ENCODE measurements at regions not wholly inside any gene's neighbourhood (a gene's known extent, or its start where the extent isn't known, plus 50 kb on each side); places are given as distances from the start of the nearest gene placed in this dataset.

DNA sequence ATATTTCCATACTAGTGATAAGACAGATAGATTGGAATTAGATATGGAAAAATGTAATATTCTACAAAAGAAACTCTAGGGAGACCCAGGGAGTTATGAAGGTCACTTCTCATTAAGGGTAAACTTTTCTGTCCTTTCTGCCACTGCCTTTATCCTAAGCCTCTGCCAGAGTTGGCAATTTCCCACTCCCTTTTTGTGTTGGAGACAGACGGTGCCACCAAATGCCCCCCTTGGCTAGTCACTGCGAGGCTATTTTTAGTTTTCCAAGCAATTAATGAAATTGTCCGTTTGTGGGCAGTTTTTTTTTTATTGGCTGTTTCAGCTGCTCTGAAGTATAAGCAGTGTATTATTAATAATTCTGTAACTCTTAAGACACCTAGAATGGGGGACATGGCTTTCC, 67.6 kb upstream of the TENM4 start:
- WGBS, 2 experiments (ENCODE audit: extremely low coverage in 2 of 2, insufficient read length in 1 of 2): no CpG with 5 or more reads among the region's 3 CpGs
- H3K9me3 ChIP-seq (ENCODE audit: control insufficient read depth, insufficient read depth, low read length): no peaks in the 10 kb centered on the region
- H3K4me2 ChIP-seq (ENCODE audit: low read depth, low read length): no peak overlapping the region
- H2AK5ac ChIP-seq (ENCODE audit: low read depth, low read length): no peak overlapping the region
- BruUV-seq (replicated peaks): no TSS peak
- H3K14ac ChIP-seq (replicated peaks; ENCODE audit: low read depth, low read length): no peak overlapping the region
- no peak overlapping the region for H3K4me3 ChIP-seq (ENCODE audit: insufficient read depth, low read depth, low read length)
- H4K20me1 ChIP-seq (ENCODE audit: insufficient read depth, low read length): no peaks in the 10 kb centered on the region
- no peak overlapping the region for H3K27ac ChIP-seq (ENCODE audit: insufficient read depth, low read length)
- no peaks in the 10 kb centered on the region for H3K79me1 ChIP-seq (ENCODE audit: low read depth in 1 of 2, low read length in 2 of 2)
- DNase-seq (no peak), ATAC-seq (ENCODE audit: low read depth) (no peak)
- no peak overlapping the region for H3K4ac ChIP-seq (ENCODE audit: low read depth, low read length)
- no peak overlapping the region for H2BK5ac ChIP-seq (ENCODE audit: low read depth, low read length, poor library complexity, severe bottlenecking)
- H3K4me1 ChIP-seq (ENCODE audit: control insufficient read depth, insufficient read depth, low read length): no peaks in the 10 kb centered on the region
- H4K91ac ChIP-seq (ENCODE audit: insufficient read depth, low read depth, low read length): no peak overlapping the region
- H2AFZ ChIP-seq (replicated peaks; ENCODE audit: low read length, poor library complexity): no peak overlapping the region
- H3K56ac ChIP-seq (ENCODE audit: extremely low read depth, insufficient read depth, low read length): no peak overlapping the region
- no peak overlapping the region for H2BK20ac ChIP-seq (ENCODE audit: low read depth, low read length)
- dilution Hi-C loops (cut with HindIII; ENCODE audit: low sequenced_read_pairs, unreplicated experiment): no loop called here
- no peak overlapping the region for H2BK120ac ChIP-seq (ENCODE audit: low read depth, low read length)
- ChIA-PET POLR2A (ENCODE audit: unreplicated experiment) (no interaction called here), CTCF (no interaction called here)
- no peak overlapping the region for H3K9ac ChIP-seq (ENCODE audit: low read depth, low read length)
- H3K27me3 ChIP-seq (ENCODE audit: control insufficient read depth, insufficient read depth, low read length): peaks cover 15% of the 10 kb centered on the region
- TF ChIP-seq MXI1 (IDR thresholded peaks at IDR 0.05; ENCODE audit: borderline replicate concordance, low read depth, low read length): no peak
- TF ChIP-seq MAFK (IDR thresholded peaks at IDR 0.05; ENCODE audit: low read depth, low read length): no peak
- TF ChIP-seq NFE2L2 (IDR thresholded peaks at IDR 0.05; ENCODE audit: low read depth, low read length): no peak
- TF ChIP-seq RAD21 (IDR thresholded peaks at IDR 0.05; ENCODE audit: low read length): no peak
- no peak for TF ChIP-seq POLR2A (IDR thresholded peaks at IDR 0.05; ENCODE audit: low read depth, low read length)
- TF ChIP-seq, protein P1, sequence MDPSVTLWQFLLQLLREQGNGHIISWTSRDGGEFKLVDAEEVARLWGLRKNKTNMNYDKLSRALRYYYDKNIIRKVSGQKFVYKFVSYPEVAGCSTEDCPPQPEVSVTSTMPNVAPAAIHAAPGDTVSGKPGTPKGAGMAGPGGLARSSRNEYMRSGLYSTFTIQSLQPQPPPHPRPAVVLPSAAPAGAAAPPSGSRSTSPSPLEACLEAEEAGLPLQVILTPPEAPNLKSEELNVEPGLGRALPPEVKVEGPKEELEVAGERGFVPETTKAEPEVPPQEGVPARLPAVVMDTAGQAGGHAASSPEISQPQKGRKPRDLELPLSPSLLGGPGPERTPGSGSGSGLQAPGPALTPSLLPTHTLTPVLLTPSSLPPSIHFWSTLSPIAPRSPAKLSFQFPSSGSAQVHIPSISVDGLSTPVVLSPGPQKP (IDR thresholded peaks at IDR 0.05; ENCODE audit: borderline replicate concordance, low read depth, low read length): no peak
- TF ChIP-seq, protein P2, sequence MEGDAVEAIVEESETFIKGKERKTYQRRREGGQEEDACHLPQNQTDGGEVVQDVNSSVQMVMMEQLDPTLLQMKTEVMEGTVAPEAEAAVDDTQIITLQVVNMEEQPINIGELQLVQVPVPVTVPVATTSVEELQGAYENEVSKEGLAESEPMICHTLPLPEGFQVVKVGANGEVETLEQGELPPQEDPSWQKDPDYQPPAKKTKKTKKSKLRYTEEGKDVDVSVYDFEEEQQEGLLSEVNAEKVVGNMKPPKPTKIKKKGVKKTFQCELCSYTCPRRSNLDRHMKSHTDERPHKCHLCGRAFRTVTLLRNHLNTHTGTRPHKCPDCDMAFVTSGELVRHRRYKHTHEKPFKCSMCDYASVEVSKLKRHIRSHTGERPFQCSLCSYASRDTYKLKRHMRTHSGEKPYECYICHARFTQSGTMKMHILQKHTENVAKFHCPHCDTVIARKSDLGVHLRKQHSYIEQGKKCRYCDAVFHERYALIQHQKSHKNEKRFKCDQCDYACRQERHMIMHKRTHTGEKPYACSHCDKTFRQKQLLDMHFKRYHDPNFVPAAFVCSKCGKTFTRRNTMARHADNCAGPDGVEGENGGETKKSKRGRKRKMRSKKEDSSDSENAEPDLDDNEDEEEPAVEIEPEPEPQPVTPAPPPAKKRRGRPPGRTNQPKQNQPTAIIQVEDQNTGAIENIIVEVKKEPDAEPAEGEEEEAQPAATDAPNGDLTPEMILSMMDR (conservative IDR thresholded peaks at IDR 0.05; ENCODE audit: low read depth, low read length): no peak
- TF ChIP-seq, protein P3, sequence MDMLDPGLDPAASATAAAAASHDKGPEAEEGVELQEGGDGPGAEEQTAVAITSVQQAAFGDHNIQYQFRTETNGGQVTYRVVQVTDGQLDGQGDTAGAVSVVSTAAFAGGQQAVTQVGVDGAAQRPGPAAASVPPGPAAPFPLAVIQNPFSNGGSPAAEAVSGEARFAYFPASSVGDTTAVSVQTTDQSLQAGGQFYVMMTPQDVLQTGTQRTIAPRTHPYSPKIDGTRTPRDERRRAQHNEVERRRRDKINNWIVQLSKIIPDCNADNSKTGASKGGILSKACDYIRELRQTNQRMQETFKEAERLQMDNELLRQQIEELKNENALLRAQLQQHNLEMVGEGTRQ (IDR thresholded peaks at IDR 0.05; ENCODE audit: low read depth, low read length): no peak
- TF ChIP-seq FOS (IDR thresholded peaks at IDR 0.05; ENCODE audit: low read depth, low read length): no peak
- H2BK15ac ChIP-seq (ENCODE audit: low read depth, low read length): no peak overlapping the region
- in situ Hi-C loops (cut with MboI; ENCODE audit: low sequenced_read_pairs): no loop called here
- H3K18ac ChIP-seq (ENCODE audit: low read depth, low read length): no peak overlapping the region
- no peak overlapping the region for H4K8ac ChIP-seq (ENCODE audit: low read depth in 2 of 2, low read length in 2 of 2)
- no peak overlapping the region for H4K5ac ChIP-seq (ENCODE audit: low read depth, low read length)
- H3K9me1 ChIP-seq (ENCODE audit: insufficient read depth, low read length): no peaks in the 10 kb centered on the region
- H2AK9ac ChIP-seq (replicated peaks; ENCODE audit: low read depth, low read length, poor library complexity): no peak overlapping the region
- no peak overlapping the region for H3K23ac ChIP-seq (ENCODE audit: low read depth, low read length)
- intact Hi-C loops (cut with micrococcal nuclease): no loop called here
- H3K36me3 ChIP-seq (ENCODE audit: control insufficient read depth, insufficient read depth, low read length): no peaks in the 10 kb centered on the region
